GM12865 (cell line): ENCODE measurements at regions not wholly inside any gene's neighbourhood (a gene's known extent, or its start where the extent isn't known, plus 50 kb on each side); places are given as distances from the start of the nearest gene placed in this dataset.

Source experiments
- DNase-seq: peaks from one replicate; pipeline ENCODE4 v3.0.0; 2010; ENCODE audit warnings: low read depth
- H3K4me3 ChIP-seq: 2 replicates; pipeline ENCODE4 v1.5.1; 2011; ENCODE audit warnings: mild to moderate bottlenecking, low read depth, low read length, control low read depth
- TF ChIP-seq, protein P1 (sequence below): IDR thresholded peaks from 2 replicates; pipeline ENCODE4 v1.5.1; 2011; ENCODE audit warnings: low read length, control low read depth, low read depth, inconsistent platforms; ENCODE audit not compliant: insufficient read depth; ENCODE audit errors: missing control alignments

DNA sequence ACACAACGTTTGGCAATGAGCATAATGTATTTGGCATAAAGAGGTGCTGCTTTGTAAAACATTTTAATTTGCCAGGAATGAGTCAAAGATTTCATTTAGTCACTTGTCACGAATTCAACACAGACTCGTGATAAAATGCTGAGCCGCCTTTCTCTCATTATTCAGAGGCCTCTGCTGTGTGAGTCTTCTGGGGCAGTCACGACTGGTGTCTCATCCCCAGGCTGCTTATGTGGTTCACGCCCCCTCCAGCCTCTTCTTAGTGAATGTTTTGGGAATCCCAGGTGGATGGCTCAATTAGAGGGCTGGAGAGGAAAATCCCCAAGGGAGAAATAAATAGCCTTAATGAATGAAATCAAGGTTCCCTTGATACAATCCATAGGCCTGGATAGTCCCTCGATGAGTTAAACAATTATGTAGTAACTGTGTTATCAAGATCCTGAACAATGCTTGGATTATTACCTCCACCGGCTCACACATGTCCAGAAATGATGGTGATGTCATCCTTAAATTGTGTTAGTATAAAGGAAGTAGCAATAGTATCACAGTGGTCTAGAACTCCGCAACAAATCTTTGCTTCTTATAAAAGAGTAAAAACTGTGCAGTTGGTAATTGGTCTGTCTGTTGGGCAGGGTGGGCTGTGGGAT, 192.1 kb upstream of the ADAMTS16 start:
- no peak for DNase-seq
- TF ChIP-seq, protein P1, sequence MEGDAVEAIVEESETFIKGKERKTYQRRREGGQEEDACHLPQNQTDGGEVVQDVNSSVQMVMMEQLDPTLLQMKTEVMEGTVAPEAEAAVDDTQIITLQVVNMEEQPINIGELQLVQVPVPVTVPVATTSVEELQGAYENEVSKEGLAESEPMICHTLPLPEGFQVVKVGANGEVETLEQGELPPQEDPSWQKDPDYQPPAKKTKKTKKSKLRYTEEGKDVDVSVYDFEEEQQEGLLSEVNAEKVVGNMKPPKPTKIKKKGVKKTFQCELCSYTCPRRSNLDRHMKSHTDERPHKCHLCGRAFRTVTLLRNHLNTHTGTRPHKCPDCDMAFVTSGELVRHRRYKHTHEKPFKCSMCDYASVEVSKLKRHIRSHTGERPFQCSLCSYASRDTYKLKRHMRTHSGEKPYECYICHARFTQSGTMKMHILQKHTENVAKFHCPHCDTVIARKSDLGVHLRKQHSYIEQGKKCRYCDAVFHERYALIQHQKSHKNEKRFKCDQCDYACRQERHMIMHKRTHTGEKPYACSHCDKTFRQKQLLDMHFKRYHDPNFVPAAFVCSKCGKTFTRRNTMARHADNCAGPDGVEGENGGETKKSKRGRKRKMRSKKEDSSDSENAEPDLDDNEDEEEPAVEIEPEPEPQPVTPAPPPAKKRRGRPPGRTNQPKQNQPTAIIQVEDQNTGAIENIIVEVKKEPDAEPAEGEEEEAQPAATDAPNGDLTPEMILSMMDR: no peak
- H3K4me3 ChIP-seq: no peak overlapping the region

DNA sequence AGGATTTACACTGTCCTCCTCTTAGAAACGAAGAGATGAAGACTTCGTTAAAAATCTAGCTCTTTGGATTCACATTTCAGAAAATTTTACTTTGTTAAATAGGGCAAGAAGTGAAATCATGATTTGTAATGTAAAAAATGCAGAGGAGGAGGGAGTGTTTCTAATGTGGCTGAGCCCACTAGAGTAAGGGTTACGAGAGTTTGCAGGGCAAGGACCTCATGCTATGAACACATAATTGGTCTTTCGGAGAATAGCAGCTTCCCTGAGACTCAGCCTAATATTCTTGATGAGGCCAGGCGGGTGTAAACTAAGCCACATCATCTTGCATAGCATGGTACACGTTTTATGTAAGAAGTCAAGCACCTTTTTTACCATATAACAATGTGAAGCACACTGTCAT, 191.0 kb upstream of the ADAMTS16 start:
- H3K4me3 ChIP-seq: no peak overlapping the region
- TF ChIP-seq, protein P1: no peak
- no peak for DNase-seq

DNA sequence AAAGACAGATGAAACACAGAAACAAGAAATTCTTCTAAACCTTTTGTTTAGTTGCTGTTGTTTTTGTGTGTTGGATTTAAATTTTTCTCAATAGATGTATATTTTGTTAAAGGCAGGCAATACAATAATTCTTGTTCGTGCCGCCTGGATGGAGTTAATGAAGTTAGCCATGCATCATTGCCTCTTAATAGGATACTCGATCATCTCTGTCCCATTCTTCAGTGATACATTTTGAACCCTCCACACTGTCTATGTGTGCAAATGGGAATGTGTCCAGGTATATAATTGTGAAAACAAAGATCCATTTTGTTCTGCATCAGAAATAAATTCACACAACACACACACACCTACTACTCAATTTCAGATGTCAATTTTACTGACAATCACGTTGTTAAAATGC, 186.6 kb upstream of the ADAMTS16 start:
- no peak overlapping the region for H3K4me3 ChIP-seq
- DNase-seq: no peak
- TF ChIP-seq, protein P1: no peak

DNA sequence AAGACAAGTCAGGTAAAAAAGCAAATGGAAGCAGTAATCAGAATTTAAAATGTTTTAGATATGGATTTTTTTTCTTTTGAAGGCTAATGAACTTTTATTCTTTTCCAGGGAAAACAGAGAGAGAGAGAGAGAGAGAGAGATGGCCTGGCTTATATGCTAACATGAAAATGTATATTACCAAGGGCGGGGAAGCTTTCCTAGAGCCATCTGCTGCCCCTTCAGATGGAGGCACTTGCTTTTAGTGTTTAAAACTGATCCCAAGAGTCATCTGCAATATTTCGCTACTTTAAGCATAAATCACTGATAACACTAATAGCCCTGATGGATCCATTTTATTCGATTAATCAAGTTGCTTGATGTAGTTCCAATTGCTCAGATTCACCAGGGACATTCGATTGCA, 186.1 kb upstream of the ADAMTS16 start:
- no peak for DNase-seq
- no peak overlapping the region for H3K4me3 ChIP-seq
- TF ChIP-seq, protein P1: no peak

DNA sequence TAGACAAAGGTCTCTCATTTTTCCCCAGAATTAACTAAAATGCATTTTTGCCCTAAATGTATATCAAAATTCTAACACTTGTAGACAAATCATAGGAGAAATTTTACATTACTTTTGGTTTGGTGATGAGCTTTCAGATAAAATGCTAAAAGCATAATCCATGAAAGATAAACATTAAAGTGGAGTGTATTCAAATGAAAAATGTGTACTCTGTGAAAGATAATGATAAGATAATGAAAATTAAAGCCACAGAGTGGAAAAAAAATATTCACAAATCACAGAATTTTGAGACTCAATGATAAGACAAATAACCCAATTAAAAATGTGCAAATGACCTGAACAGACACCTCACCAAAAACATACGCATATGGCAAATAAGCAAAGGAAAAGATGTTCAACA, 176.9 kb upstream of the ADAMTS16 start:
- no peak overlapping the region for H3K4me3 ChIP-seq
- DNase-seq: no peak
- TF ChIP-seq, protein P1: no peak

DNA sequence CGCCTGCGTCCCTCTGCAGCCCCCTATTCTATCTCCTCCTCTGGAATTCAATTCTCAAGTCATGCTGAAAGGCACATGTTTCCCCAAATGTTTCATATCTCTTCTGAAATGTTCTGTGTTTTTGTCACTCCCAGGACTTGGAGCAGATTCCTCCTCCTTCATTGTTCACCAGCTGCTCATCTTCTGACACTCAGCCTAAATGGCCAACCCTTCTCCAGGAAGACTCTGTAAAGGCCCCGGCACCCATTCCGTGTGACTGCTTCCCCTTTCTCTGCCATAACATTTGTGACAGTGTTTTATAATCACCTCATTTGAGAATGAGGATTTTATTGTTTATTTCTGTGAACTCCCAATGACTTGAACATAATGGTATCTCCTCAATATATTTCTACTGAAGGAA, 170.8 kb upstream of the ADAMTS16 start:
- TF ChIP-seq, protein P1: no peak

DNA sequence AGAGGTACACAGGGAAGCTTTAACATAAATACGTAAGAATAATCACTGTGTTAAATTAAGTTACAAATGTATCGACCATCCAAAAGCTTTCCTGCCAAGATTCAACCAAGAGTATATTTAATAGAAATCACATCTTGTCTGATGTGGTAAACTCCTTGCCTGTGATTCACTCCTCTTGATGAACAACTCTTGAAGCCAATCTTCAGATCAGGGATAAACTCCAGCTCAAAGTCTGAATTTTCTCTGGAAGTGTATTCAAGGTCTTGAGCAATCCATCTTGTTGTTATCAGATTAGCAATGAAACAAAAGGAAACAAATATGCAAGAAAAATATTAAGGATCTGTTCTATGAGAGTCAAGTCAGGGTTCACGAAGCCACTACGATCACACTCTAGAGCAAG, 170.0 kb upstream of the ADAMTS16 start:
- TF ChIP-seq, protein P1: no peak
- DNase-seq: no peak
- H3K4me3 ChIP-seq: no peak overlapping the region

More for the DNA sequence above, 170.8 kb upstream of the ADAMTS16 start:
- DNase-seq: no peak
- H3K4me3 ChIP-seq: no peak overlapping the region
